HEK293T (cell line): ENCODE measurements at regions not wholly inside any gene's neighbourhood (a gene's known extent, or its start where the extent isn't known, plus 50 kb on each side); places are given as distances from the start of the nearest gene placed in this dataset.

Source experiments
- CTCF ChIA-PET: fragments of 350-600 bp; formaldehyde crosslinking; extraction: SDS; loops from one replicate; lab custom pipeline; 2021; ENCODE audit warnings: antibody characterized with exemption, inconsistent platforms; lab: Yijun Ruan, JAX
- POLR2A ChIA-PET: fragments of 350-600 bp; formaldehyde crosslinking; extraction: SDS; loops from one replicate; lab custom pipeline; 2020; ENCODE audit warnings: antibody characterized with exemption, inconsistent platforms; lab: Yijun Ruan, JAX
- DNase-seq: peaks from one replicate; pipeline ENCODE4 v3.0.0; 2012; ENCODE audit warnings: mixed read lengths; ENCODE audit errors: extremely low spot score
- ARNT ChIP-seq: fragments of 450-650 bp; IDR thresholded peaks from 2 replicates; pipeline ENCODE4 v1.6.1; 2017; ENCODE audit warnings: mild to moderate bottlenecking
- BHLHE40 ChIP-seq: fragments of 450-650 bp; IDR thresholded peaks from 2 replicates; pipeline ENCODE4 v1.6.1; 2016; ENCODE audit warnings: mild to moderate bottlenecking, moderate library complexity, borderline replicate concordance
- CTBP1 ChIP-seq: fragments of 450-650 bp; IDR thresholded peaks from 2 replicates; pipeline ENCODE4 v1.6.1; 2016; ENCODE audit warnings: borderline replicate concordance
- ELF4 ChIP-seq: fragments of 450-650 bp; IDR thresholded peaks from 2 replicates; pipeline ENCODE4 v1.6.1; 2017; ENCODE audit warnings: antibody characterized with exemption
- FOXA1 ChIP-seq: fragments of 450-650 bp; IDR thresholded peaks from 2 replicates; pipeline ENCODE4 v1.6.1; 2016; ENCODE audit warnings: mild to moderate bottlenecking
- FOXK2 ChIP-seq: fragments of 450-650 bp; IDR thresholded peaks from 2 replicates; pipeline ENCODE4 v1.6.1; 2016; ENCODE audit warnings: mild to moderate bottlenecking
- FOXM1 ChIP-seq: fragments of 450-650 bp; IDR thresholded peaks from 2 replicates; pipeline ENCODE4 v1.6.1; 2017; ENCODE audit warnings: mild to moderate bottlenecking, borderline replicate concordance
- HDGF ChIP-seq: fragments of 450-650 bp; IDR thresholded peaks from 2 replicates; pipeline ENCODE4 v1.6.1; 2017; ENCODE audit warnings: antibody characterized with exemption, borderline replicate concordance
- L3MBTL2 ChIP-seq: fragments of 450-650 bp; conservative IDR thresholded peaks from 2 replicates; pipeline ENCODE4 v1.6.1; 2016; ENCODE audit warnings: mild to moderate bottlenecking
- LEF1 ChIP-seq: fragments of 450-650 bp; IDR thresholded peaks from 2 replicates; pipeline ENCODE4 v1.6.1; 2017; ENCODE audit warnings: mild to moderate bottlenecking, borderline replicate concordance
- NFRKB ChIP-seq: fragments of 450-650 bp; IDR thresholded peaks from 2 replicates; pipeline ENCODE4 v1.6.1; 2016; ENCODE audit warnings: mild to moderate bottlenecking, moderate library complexity
- SP1 ChIP-seq: fragments of 450-650 bp; IDR thresholded peaks from 2 replicates; pipeline ENCODE4 v1.6.1; 2017
- SUZ12 ChIP-seq: fragments of 450-650 bp; IDR thresholded peaks from 2 replicates; pipeline ENCODE4 v1.6.1; 2016; ENCODE audit warnings: mild to moderate bottlenecking
- TARDBP ChIP-seq: fragments of 450-650 bp; IDR thresholded peaks from 2 replicates; pipeline ENCODE4 v1.6.1; 2016
- ZNF384 ChIP-seq: fragments of 450-650 bp; IDR thresholded peaks from 2 replicates; pipeline ENCODE4 v1.6.1; 2016
- TF ChIP-seq, protein P1 (sequence below): fragments of 450-650 bp; IDR thresholded peaks from 2 replicates; pipeline ENCODE4 v1.6.1; 2016

DNA sequence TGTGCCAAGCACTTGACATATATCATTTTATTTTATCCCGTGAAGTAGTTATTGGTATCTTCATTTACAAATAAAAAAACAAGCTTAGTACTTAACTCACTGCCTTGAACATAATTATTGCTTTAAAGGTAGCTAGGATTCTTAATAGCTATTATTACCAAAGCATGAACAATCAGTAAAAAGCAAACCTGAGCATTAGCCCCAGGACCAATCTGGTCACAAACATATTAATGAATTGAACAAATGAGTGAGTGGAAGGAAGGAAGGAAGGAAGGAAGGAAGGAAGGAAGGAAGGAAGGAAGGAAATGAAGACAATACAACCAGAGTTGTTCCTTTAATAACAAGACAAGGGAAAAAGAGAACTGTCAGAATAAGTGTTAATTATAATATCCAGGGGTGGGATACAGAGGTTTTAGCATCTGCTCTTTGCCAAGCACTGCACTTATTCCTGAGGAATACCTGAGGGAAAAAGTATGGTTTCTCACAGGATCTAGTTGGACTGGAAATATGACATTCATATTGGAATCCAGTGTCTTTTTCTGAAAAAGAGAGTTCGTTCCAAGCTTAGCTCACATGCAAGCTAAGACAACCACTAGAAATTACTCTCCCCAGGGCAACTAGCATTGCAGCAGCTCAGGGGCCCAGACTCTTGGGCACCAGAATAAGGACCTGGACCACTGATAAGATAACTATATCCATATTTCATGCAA lies 172.9 kb upstream of the MGMT start:
- no peak for DNase-seq
- POLR2A ChIA-PET, result no interaction called here
- TF ChIP-seq FOXK2, result no peak
- TF ChIP-seq BHLHE40, result no peak
- TF ChIP-seq FOXA1, result no peak
- no peak for TF ChIP-seq ARNT
- TF ChIP-seq SP1, result no peak
- TF ChIP-seq, protein P1, sequence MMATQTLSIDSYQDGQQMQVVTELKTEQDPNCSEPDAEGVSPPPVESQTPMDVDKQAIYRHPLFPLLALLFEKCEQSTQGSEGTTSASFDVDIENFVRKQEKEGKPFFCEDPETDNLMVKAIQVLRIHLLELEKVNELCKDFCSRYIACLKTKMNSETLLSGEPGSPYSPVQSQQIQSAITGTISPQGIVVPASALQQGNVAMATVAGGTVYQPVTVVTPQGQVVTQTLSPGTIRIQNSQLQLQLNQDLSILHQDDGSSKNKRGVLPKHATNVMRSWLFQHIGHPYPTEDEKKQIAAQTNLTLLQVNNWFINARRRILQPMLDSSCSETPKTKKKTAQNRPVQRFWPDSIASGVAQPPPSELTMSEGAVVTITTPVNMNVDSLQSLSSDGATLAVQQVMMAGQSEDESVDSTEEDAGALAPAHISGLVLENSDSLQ, result no peak
- CTCF ChIA-PET, result no interaction called here

GRCh38 chr10:129294944-129295343 lies 172.1 kb upstream of the MGMT start:
- POLR2A ChIA-PET, result no interaction called here
- TF ChIP-seq FOXA1 (no peak), BHLHE40 (no peak), CTBP1 (no peak), ARNT (no peak), NFRKB (no peak), FOXK2 (no peak), TARDBP (no peak), ZNF384 (no peak), ELF4 (no peak), SP1 (no peak), LEF1 (no peak), L3MBTL2 (no peak), SUZ12 (no peak), HDGF (no peak)
- TF ChIP-seq, protein P1, result no peak
- CTCF ChIA-PET, result no interaction called here
- no peak for DNase-seq

DNA sequence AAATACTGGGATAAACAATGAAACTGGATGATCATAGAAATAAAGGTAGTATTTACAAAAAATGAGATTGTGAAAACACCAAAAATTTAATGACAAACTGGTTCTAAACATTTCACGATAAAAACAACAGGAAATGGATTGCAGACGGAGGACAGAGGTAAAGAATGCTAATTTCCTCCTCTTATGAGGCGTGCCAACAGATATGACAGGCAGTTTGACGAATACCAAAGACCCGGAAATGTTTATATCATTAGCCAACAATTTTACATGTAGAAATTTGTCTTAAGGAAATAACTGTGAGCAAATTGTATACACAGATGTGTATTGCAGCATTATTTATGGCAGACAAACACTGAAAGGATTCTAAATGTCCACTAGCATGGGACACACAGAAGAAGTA lies 162.0 kb upstream of the MGMT start:
- TF ChIP-seq, protein P1, result no peak
- TF ChIP-seq SUZ12 (no peak), ARNT (no peak), FOXM1 (no peak), CTBP1 (no peak), ZNF384 (no peak), NFRKB (no peak), HDGF (no peak), ELF4 (no peak), BHLHE40 (no peak), FOXK2 (no peak), TARDBP (no peak), LEF1 (no peak), FOXA1 (no peak), L3MBTL2 (no peak), SP1 (no peak)
- ChIA-PET CTCF (no interaction called here), POLR2A (no interaction called here)
- DNase-seq, result no peak

GRCh38 chr10:129307141-129307540 lies 159.9 kb upstream of the MGMT start:
- TF ChIP-seq SUZ12, result no peak
- TF ChIP-seq FOXM1, result no peak
- TF ChIP-seq SP1, result no peak
- no peak for TF ChIP-seq ELF4
- TF ChIP-seq NFRKB, result no peak
- TF ChIP-seq TARDBP, result no peak
- TF ChIP-seq LEF1, result no peak
- TF ChIP-seq CTBP1, result no peak
- TF ChIP-seq FOXA1, result no peak
- TF ChIP-seq FOXK2, result no peak
- no peak for TF ChIP-seq BHLHE40
- no peak for TF ChIP-seq HDGF
- no peak for TF ChIP-seq ARNT
- TF ChIP-seq ZNF384, result no peak
- ChIA-PET POLR2A (no interaction called here), CTCF (no interaction called here)
- DNase-seq, result no peak

DNA sequence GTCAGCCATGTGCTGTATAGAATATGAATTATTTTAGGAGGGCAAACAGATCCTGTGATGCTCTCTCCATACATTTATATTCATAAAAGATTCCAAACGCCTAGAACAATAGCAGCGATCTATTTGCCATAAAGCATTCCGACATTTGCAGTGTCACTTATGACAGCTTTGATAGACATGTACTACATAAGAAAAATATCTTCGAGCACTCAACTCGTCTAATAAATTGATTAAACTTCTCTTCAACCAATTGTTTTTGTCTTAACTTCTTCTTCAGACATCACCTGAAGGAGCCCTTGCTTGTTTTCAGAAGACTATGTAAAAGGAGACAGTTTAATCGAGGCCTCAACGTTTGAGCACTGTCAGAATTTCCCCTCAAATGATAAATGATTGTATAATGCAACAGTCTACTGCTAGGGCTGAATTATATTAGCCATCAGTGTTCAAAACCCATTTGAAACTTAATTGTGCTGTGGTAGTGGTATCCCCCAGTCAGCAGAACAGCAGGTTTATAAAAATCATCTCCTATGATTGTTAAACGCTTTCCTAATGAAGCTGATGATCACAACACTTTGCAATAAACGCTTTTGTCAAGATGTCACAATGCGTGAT lies 158.0 kb upstream of the MGMT start:
- DNase-seq, result no peak
- POLR2A ChIA-PET, result no interaction called here
- no peak for TF ChIP-seq L3MBTL2
- no peak for TF ChIP-seq NFRKB
- TF ChIP-seq HDGF, result no peak
- TF ChIP-seq FOXM1, result no peak
- TF ChIP-seq ZNF384, result no peak
- no peak for TF ChIP-seq TARDBP
- TF ChIP-seq SP1, result no peak
- TF ChIP-seq SUZ12, result no peak
- TF ChIP-seq, protein P1, result no peak
- TF ChIP-seq LEF1, result no peak
- no peak for TF ChIP-seq FOXA1
- TF ChIP-seq FOXK2, result no peak
- no peak for TF ChIP-seq ARNT
- TF ChIP-seq BHLHE40, result no peak
- CTCF ChIA-PET, result no interaction called here

DNA sequence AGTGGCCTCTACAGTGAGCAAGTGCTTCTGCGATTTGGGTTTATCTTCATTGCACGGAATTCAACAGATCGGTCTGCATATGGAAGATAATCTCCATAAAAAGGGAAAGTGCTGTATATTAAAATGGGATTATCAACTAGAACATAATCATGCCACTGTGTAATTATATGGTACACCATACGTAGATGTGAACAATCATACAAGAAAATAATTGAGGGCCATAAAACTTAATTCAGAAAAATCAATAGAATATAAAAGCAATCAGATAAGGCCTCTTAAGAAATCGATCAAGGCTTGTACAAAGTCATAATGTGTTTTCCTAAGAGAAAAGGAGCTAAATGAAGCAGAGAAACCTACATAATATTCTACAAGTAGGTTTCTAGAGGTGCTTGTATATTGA lies 157.5 kb upstream of the MGMT start:
- ChIA-PET CTCF (no interaction called here), POLR2A (no interaction called here)
- no peak for DNase-seq
- TF ChIP-seq ARNT, result no peak
- TF ChIP-seq NFRKB, result no peak
- TF ChIP-seq FOXK2, result no peak
